Psoas muscle (tissue), 7 donors: ENCODE measurements at regions not wholly inside any gene's neighbourhood (a gene's known extent, or its start where the extent isn't known, plus 50 kb on each side); places are given as distances from the start of the nearest gene placed in this dataset.

Source experiments
- ATAC-seq, 4 donors: fragments of 200-7000 bp; cut with Tn5 transposase; one replicate each; pipeline ENCODE4 v1.9.1; 2020; ENCODE audit warnings: moderate library complexity in 3 of 4, mild to moderate bottlenecking in 2 of 4
- DNase-seq, 2 donors: peaks; one replicate each; pipeline ENCODE4 v3.0.0-alpha.2; 2020
- H3K27ac ChIP-seq: fragments of 200-600 bp; one replicate; pipeline ENCODE4 v1.8.0; 2022
- H3K27me3 ChIP-seq, 3 donors: fragments of 200-600 bp in 1 of 3; one replicate each; pipeline versions ENCODE4 v1.6.1 to v1.8.0; 2013 to 2022; ENCODE audit warnings: low read length in 2 of 3, mild to moderate bottlenecking in 2 of 3, moderate library complexity in 1 of 3; ENCODE audit not compliant: insufficient read depth in 3 of 3
- H3K36me3 ChIP-seq, 2 donors: fragments of 200-600 bp in 1 of 2; one replicate each; pipeline versions ENCODE4 v1.6.1 to v1.8.0; 2013 to 2022; ENCODE audit warnings: low read depth in 1 of 2, mild to moderate bottlenecking in 1 of 2, moderate library complexity in 1 of 2; ENCODE audit not compliant: insufficient read depth in 1 of 2
- H3K4me1 ChIP-seq: fragments of 200-600 bp; one replicate; pipeline ENCODE4 v1.8.0; 2022
- H3K4me3 ChIP-seq: fragments of 200-600 bp; one replicate; pipeline ENCODE4 v1.8.0; 2022; ENCODE audit warnings: mild to moderate bottlenecking
- H3K9me3 ChIP-seq: fragments of 200-600 bp; one replicate; pipeline ENCODE4 v1.8.0; 2022
- WGBS, 3 donors: extraction: QIAGEN DNeasy Blood & Tissue Kit; methylation state at CpG; one replicate each; pipeline versions ENCODE4 v1.1.6 to v1.1.7; 2013; 5-methylcytosine and 5-hydroxymethylcytosine counted together
- intact Hi-C, 2 donors: fragments of 100-400 bp; cut with DNase I; formaldehyde crosslinking; loops; one replicate each; pipeline versions ENCODE4 v1.11.0 to v1.14.2; 2022
- TF ChIP-seq, protein P1 (sequence below): fragments of 200-600 bp; IDR thresholded peaks from one replicate; pipeline ENCODE4 v1.8.0; 2022; ENCODE audit warnings: antibody characterized with exemption
- donor health status: healthy with polysubstance abuse.
- donor health status: DM: no; HTN: no; CAD: no; lungs with moderate emphysema.
- donor health status: Bipolar disorder and iron deficiency.
- donor health status: healthy.
- donor health status: DM: yes; HTN: yes; CAD: no.
- donor health status: DM: no; HTN: no; CAD: no.
- donor health status: DM: yes; HTN: yes; CAD: no.

DNA sequence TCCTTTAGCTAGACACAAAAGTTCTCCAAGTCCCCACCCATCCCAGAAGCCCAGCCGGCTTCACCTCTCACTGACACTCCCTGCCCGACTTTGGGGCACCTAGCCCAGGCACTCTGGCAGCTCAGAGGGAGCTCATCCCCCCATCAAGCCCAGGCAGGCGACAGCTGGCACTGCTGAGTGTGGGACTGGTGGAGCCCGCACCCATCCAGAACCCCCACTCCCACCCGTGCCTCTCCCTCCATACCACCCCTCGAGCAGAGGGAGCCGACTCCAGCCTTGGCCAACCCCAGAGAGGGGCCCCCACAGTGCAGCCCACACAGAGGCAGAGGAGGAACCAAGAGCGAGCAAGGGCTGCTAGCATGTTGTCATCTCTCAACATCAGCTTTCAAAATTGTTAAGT, 658.6 kb downstream of the AMY1C start:
- DNase-seq = peak in 1 of 2 donors; percentile 32
- WGBS, 3 donors = 74 to 82% (median 76%) methylated on average over 8 of the region's 8 CpGs

DNA sequence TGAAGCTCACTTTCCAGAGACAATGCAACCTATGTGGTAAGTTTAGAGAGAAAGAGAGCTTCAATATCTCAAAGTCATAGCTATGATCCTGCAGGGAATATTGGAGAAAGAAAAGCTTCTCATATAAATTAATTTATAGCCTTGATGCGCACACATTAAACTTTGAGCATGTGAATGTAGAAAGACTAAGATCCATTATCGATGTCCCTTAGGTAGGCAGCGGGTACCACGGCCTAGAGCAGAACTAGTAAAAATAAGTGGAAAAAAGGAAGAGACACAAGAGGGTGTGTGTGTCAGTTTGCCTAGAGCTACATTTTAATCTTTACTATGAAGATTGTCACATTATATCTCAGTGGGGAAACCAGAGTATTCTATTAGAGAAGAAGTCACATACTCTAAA, 685.6 kb downstream of the AMY1C start:
- Histone ChIP-seq H3K27me3 (no peaks in the 10 kb centered on the region), H3K4me1 (no peaks in the 10 kb centered on the region), H3K36me3 (no peaks in the 10 kb centered on the region), H3K4me3 (no peak overlapping the region), H3K9me3 (no peaks in the 10 kb centered on the region), H3K27ac (no peak overlapping the region)
- TF ChIP-seq, protein P1, sequence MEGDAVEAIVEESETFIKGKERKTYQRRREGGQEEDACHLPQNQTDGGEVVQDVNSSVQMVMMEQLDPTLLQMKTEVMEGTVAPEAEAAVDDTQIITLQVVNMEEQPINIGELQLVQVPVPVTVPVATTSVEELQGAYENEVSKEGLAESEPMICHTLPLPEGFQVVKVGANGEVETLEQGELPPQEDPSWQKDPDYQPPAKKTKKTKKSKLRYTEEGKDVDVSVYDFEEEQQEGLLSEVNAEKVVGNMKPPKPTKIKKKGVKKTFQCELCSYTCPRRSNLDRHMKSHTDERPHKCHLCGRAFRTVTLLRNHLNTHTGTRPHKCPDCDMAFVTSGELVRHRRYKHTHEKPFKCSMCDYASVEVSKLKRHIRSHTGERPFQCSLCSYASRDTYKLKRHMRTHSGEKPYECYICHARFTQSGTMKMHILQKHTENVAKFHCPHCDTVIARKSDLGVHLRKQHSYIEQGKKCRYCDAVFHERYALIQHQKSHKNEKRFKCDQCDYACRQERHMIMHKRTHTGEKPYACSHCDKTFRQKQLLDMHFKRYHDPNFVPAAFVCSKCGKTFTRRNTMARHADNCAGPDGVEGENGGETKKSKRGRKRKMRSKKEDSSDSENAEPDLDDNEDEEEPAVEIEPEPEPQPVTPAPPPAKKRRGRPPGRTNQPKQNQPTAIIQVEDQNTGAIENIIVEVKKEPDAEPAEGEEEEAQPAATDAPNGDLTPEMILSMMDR = no peak
- DNase-seq (no peak), ATAC-seq (no peak)
- WGBS, 3 donors = 67 to 81% (median 80%) methylated on average over 4 of the region's 4 CpGs
- intact Hi-C loops = no loop called here

More for the DNA sequence above, 658.6 kb downstream of the AMY1C start:
- no peaks in the 10 kb centered on the region for H3K36me3 ChIP-seq
- no peaks in the 10 kb centered on the region for H3K9me3 ChIP-seq
- intact Hi-C loops = no loop called here
- no peaks in the 10 kb centered on the region for H3K4me1 ChIP-seq
- H3K27me3 ChIP-seq = no peaks in the 10 kb centered on the region
- no peak overlapping the region for H3K4me3 ChIP-seq
- no peak for ATAC-seq
- H3K27ac ChIP-seq = no peak overlapping the region
- TF ChIP-seq, protein P1 = no peak

DNA sequence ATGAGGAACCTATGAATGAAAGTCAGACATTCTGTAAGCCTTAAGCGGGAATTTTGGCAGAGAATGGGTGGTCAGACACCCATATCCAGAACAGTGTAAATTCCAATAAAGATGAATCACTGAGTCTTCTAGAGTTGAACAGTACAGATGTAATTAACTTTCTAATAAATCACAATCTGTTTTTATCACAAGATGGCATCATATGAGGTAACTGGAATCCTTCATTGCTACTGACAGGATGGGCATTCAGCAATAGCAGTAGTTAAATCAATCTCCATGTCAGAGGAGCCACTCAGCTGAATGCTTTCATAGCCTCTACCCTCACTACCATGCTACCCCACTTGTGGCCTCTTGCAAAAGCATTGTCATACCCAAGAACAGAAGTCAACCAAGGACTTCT, 690.3 kb downstream of the AMY1C start:
- ATAC-seq (no peak), DNase-seq (no peak)
- WGBS, 3 donors = 89 to 93% (median 93%) methylated on average over 1 of the region's 1 CpG
- Histone ChIP-seq H3K4me1 (no peaks in the 10 kb centered on the region), H3K27ac (no peak overlapping the region), H3K4me3 (no peak overlapping the region), H3K9me3 (no peaks in the 10 kb centered on the region), H3K27me3 (no peaks in the 10 kb centered on the region), H3K36me3 (no peaks in the 10 kb centered on the region)
- intact Hi-C loops = no loop called here
- TF ChIP-seq, protein P1 = no peak

DNA sequence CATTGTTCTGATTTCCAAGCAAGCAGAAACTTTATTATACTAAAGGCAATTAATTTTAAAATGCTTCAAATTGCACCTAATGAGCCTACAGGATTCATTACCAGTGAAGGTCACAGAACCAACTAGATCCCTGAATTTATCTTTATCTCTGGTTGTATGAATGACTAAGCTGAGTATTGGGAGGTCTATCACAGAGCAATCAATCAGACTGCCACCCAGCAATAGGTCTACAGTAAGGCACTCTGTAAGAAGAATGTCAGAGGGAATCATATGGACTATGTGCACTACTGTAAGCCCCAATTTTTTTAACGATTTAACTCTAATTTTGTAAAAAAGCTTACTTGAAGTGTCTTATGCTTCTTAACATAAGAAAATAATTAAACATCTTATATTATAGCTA, 707.0 kb downstream of the AMY1C start:
- intact Hi-C loops = no loop called here
- ATAC-seq = no peak
- peaks cover 6% of the 10 kb centered on the region for H3K9me3 ChIP-seq

DNA sequence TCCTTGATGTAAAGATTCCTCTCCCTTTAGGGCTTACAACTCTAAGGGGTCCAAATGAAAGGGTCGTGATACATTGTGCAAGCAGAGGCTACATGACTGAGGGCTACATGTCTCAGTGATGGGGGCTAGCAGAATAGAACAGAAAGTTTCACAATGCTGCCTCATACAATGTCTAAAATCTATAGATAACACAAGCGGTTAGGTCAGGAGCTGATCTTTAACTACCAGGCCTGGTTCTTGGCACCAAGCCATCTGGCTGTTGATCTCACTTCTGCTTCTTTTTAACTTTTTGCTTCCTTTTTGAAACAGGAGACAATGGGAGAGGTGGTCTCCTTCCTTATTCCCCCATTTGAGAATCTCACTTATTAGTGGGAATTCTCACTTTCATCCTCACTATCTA, 710.2 kb downstream of the AMY1C start:
- Histone ChIP-seq H3K4me3 (no peak overlapping the region), H3K27ac (no peak overlapping the region), H3K36me3 (no peaks in the 10 kb centered on the region), H3K4me1 (no peaks in the 10 kb centered on the region), H3K27me3 (no peaks in the 10 kb centered on the region), H3K9me3 (peaks cover 6% of the 10 kb centered on the region)
- DNase-seq = no peak
- intact Hi-C loops = no loop called here
- TF ChIP-seq, protein P1 = no peak
- ATAC-seq = no peak
- WGBS, 3 donors = 66 to 80% (median 75%) methylated on average over 2 of the region's 2 CpGs

More for the DNA sequence above, 707.0 kb downstream of the AMY1C start:
- TF ChIP-seq, protein P1 = no peak
- Histone ChIP-seq H3K27me3 (no peaks in the 10 kb centered on the region), H3K36me3 (no peaks in the 10 kb centered on the region), H3K4me1 (no peaks in the 10 kb centered on the region), H3K4me3 (no peak overlapping the region), H3K27ac (no peak overlapping the region)
- 89 to 90% (median 89%) methylated on average over 1 of the region's 1 CpG for WGBS, 3 donors
- no peak for DNase-seq
